ENCODE measurements at regions not wholly inside any gene's neighbourhood (a gene's known extent, or its start where the extent isn't known, plus 50 kb on each side); places are given as distances from the start of the nearest gene placed in this dataset.

DNA sequence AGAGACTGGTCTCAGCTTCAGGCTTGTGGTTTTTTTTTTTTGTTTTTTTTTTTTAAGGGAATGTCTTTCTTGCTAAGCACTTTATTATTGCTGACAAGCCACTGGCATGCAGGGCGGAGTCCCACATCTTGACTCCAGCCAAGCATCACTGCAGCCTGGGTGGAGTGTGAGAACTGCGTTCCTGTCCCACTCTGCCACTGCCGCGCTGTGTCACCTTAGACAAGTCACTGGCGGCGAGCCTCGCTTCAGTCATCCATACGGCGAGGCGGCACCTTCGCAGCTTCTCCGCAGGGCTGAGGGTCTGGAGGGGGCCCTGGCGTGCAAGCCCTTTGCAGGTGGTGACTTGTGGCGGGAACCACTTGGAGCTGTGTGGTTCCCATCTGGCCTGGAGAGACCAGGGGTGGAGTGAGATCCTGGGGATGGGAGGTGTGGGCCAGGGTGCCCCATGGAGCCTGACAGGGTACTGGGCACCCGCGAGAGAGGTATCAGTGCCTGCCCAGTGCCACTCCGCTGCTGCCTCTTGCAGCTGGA, 99.1 kb upstream of the CIBAR2 start:
- Histone ChIP-seq H3K4me3 (no peak overlapping the region), H3K27ac (peak overlapping the region; percentile 9), H3K79me2 (peaks cover 60% of the 10 kb centered on the region), H3K9me2 (replicated peaks; ENCODE audit: insufficient read depth) (no peaks in the 10 kb centered on the region), H4K20me1 (ENCODE audit: insufficient read depth, poor library complexity, severe bottlenecking) (no peaks in the 10 kb centered on the region), H3K4me2 (no peak overlapping the region), H3K27me3 (no peaks in the 10 kb centered on the region), H3K9me3 (ENCODE audit: low read depth) (no peaks in the 10 kb centered on the region), H3K36me3 (replicated peaks; ENCODE audit: insufficient read depth, low read depth) (no peaks in the 10 kb centered on the region), H2AFZ (no peak overlapping the region), H3K4me1 (ENCODE audit: insufficient read depth) (peaks cover 46% of the 10 kb centered on the region)
- TF ChIP-seq EZH2phosphoT487 (IDR thresholded peaks at IDR 0.05; ENCODE audit: low read depth, severe bottlenecking, unreplicated experiment) (no peak), EZH2 (IDR thresholded peaks at IDR 0.05; ENCODE audit: borderline replicate concordance) (no peak)
- TF ChIP-seq, protein P1, sequence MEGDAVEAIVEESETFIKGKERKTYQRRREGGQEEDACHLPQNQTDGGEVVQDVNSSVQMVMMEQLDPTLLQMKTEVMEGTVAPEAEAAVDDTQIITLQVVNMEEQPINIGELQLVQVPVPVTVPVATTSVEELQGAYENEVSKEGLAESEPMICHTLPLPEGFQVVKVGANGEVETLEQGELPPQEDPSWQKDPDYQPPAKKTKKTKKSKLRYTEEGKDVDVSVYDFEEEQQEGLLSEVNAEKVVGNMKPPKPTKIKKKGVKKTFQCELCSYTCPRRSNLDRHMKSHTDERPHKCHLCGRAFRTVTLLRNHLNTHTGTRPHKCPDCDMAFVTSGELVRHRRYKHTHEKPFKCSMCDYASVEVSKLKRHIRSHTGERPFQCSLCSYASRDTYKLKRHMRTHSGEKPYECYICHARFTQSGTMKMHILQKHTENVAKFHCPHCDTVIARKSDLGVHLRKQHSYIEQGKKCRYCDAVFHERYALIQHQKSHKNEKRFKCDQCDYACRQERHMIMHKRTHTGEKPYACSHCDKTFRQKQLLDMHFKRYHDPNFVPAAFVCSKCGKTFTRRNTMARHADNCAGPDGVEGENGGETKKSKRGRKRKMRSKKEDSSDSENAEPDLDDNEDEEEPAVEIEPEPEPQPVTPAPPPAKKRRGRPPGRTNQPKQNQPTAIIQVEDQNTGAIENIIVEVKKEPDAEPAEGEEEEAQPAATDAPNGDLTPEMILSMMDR (IDR thresholded peaks at IDR 0.05; ENCODE audit: poor library complexity): no peak
- DNase-seq (ENCODE audit: low spot score): no peak
- WGBS (ENCODE audit: low lambda C conversion rate, missing lambda C conversion rate): 95% methylated on average over 17 of the region's 17 CpGs

DNA sequence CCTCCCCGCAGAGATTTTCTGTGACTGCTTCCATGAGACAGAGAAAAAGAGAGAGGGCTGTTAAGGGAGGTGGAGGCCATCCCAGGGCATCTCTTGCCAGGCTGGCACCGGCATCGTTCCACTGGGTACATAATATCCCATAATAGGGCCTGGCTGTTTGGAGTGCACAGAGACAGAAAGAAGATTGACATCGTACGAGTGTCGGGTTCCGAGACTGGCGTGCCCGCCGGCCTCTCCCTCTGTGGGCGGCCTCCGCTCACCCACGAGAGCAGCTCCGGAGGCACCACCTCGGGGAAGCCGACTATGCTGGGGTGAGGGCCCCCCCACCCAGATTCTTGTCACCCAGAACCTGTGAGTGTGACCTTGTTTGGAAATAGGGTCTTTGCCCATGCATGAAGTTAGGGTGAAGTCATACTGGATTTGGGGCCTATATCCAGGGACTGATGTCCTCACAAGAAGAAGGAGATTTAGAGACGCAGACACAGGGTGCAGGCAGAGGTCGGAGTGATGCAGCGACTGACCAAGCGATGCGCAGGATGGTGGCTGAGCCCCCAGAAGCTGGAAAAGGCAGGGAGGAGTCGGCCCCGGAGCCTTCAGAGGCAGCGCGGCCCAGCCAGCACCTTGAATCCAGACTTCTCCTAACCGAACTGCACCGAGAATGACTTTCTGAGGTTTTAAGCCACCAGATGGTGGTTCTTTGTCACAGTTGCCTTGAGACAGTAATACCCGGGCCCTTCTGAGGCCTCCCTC, 101.8 kb upstream of the CIBAR2 start:
- Histone ChIP-seq H3K4me1 (ENCODE audit: insufficient read depth) (peaks cover 31% of the 10 kb centered on the region), H3K36me3 (replicated peaks; ENCODE audit: insufficient read depth, low read depth) (no peaks in the 10 kb centered on the region), H3K27ac (no peak overlapping the region), H3K79me2 (peaks cover 64% of the 10 kb centered on the region), H3K4me2 (no peak overlapping the region), H2AFZ (no peak overlapping the region), H4K20me1 (ENCODE audit: insufficient read depth, poor library complexity, severe bottlenecking) (no peaks in the 10 kb centered on the region), H3K9me3 (ENCODE audit: low read depth) (no peaks in the 10 kb centered on the region), H3K27me3 (no peaks in the 10 kb centered on the region), H3K4me3 (no peak overlapping the region), H3K9me2 (replicated peaks; ENCODE audit: insufficient read depth) (no peaks in the 10 kb centered on the region)
- no peak for DNase-seq (ENCODE audit: low spot score)
- 93% methylated on average over 28 of the region's 28 CpGs for whole genome bisulfite sequencing (ENCODE audit: low lambda C conversion rate, missing lambda C conversion rate)
- TF ChIP-seq, protein P1 (IDR thresholded peaks at IDR 0.05; ENCODE audit: poor library complexity): no peak
- TF ChIP-seq EZH2phosphoT487 (IDR thresholded peaks at IDR 0.05; ENCODE audit: low read depth, severe bottlenecking, unreplicated experiment) (no peak), EZH2 (IDR thresholded peaks at IDR 0.05; ENCODE audit: borderline replicate concordance) (no peak)

- Histone ChIP-seq H3K9me3 (ENCODE audit: low read depth) (no peaks in the 10 kb centered on the region), H3K27me3 (no peaks in the 10 kb centered on the region), H3K9me2 (replicated peaks; ENCODE audit: insufficient read depth) (no peaks in the 10 kb centered on the region), H3K4me3 (no peak overlapping the region), H3K4me2 (no peak overlapping the region), H3K27ac (no peak overlapping the region), H4K20me1 (ENCODE audit: insufficient read depth, poor library complexity, severe bottlenecking) (no peaks in the 10 kb centered on the region), H3K79me2 (peaks cover 49% of the 10 kb centered on the region), H3K36me3 (replicated peaks; ENCODE audit: insufficient read depth, low read depth) (no peaks in the 10 kb centered on the region), H3K4me1 (ENCODE audit: insufficient read depth) (peaks cover 43% of the 10 kb centered on the region), H2AFZ (no peak overlapping the region)
- DNase-seq (ENCODE audit: low spot score): no peak
- TF ChIP-seq EZH2 (IDR thresholded peaks at IDR 0.05; ENCODE audit: borderline replicate concordance) (no peak), EZH2phosphoT487 (IDR thresholded peaks at IDR 0.05; ENCODE audit: low read depth, severe bottlenecking, unreplicated experiment) (no peak)
- TF ChIP-seq, protein P1 (IDR thresholded peaks at IDR 0.05; ENCODE audit: poor library complexity): no peak
- WGBS (ENCODE audit: low lambda C conversion rate, missing lambda C conversion rate): 74% methylated on average over 8 of the region's 8 CpGs
These were observed 103.3 kb upstream of the CIBAR2 start for GRCh38 chr16:85215478-85216118.

All from hepatocyte (in vitro differentiated cells).